ENCODE measurements at regions not wholly inside any gene's neighbourhood (a gene's known extent, or its start where the extent isn't known, plus 50 kb on each side); places are given as distances from the start of the nearest gene placed in this dataset.

GRCh38 chr2:19711470-19712372 is 190.1 kb downstream of the TTC32 start:
- no peak overlapping the region for H3K4me3 Mint-ChIP-seq
- no peak overlapping the region for H3K27ac Mint-ChIP-seq
- no peak for DNase-seq (ENCODE audit: low spot score in 2 of 2)
- no peaks in the 10 kb centered on the region for H3K4me1 Mint-ChIP-seq
- peaks cover 6% of the 10 kb centered on the region for H3K9me3 Mint-ChIP-seq
- no peaks in the 10 kb centered on the region for H3K36me3 Mint-ChIP-seq
- peak; percentile 59 for ATAC-seq

- Mint-ChIP-seq H3K27ac (no peak overlapping the region), H3K4me3 (no peak overlapping the region), H3K36me3 (no peaks in the 10 kb centered on the region), H3K9me3 (peaks cover 6% of the 10 kb centered on the region), H3K4me1 (no peaks in the 10 kb centered on the region)
- ATAC-seq, result no peak
- no peak for DNase-seq (ENCODE audit: low spot score in 2 of 2)
Measured at GRCh38 chr2:19710230-19710629, 191.6 kb downstream of the TTC32 start.

GRCh38 chr2:19709553-19709952 is 192.2 kb downstream of the TTC32 start:
- no peak for ATAC-seq
- peaks cover 6% of the 10 kb centered on the region for H3K9me3 Mint-ChIP-seq
- H3K4me3 Mint-ChIP-seq, result no peak overlapping the region
- no peaks in the 10 kb centered on the region for H3K36me3 Mint-ChIP-seq
- no peaks in the 10 kb centered on the region for H3K4me1 Mint-ChIP-seq
- H3K27ac Mint-ChIP-seq, result no peak overlapping the region
- DNase-seq (ENCODE audit: low spot score in 2 of 2), result no peak

- ATAC-seq (no peak), DNase-seq (ENCODE audit: low spot score in 2 of 2) (no peak)
- H3K27ac Mint-ChIP-seq, result no peak overlapping the region
- peaks cover 6% of the 10 kb centered on the region for H3K9me3 Mint-ChIP-seq
- no peak overlapping the region for H3K4me3 Mint-ChIP-seq
- no peaks in the 10 kb centered on the region for H3K36me3 Mint-ChIP-seq
- H3K4me1 Mint-ChIP-seq, result no peaks in the 10 kb centered on the region
Measured at GRCh38 chr2:19708776-19709175, 193.0 kb downstream of the TTC32 start.

GRCh38 chr2:19706332-19706731 is 195.5 kb downstream of the TTC32 start:
- no peak for DNase-seq (ENCODE audit: low spot score in 2 of 2)
- no peak overlapping the region for H3K27ac Mint-ChIP-seq
- H3K36me3 Mint-ChIP-seq, result no peaks in the 10 kb centered on the region
- H3K4me1 Mint-ChIP-seq, result no peaks in the 10 kb centered on the region
- peaks cover 2% of the 10 kb centered on the region for H3K9me3 Mint-ChIP-seq
- no peak for ATAC-seq
- no peak overlapping the region for H3K4me3 Mint-ChIP-seq

- ATAC-seq (no peak), DNase-seq (ENCODE audit: low spot score in 2 of 2) (no peak)
- no peak overlapping the region for H3K27ac Mint-ChIP-seq
- no peaks in the 10 kb centered on the region for H3K4me1 Mint-ChIP-seq
- no peak overlapping the region for H3K4me3 Mint-ChIP-seq
- peaks cover 2% of the 10 kb centered on the region for H3K9me3 Mint-ChIP-seq
- no peaks in the 10 kb centered on the region for H3K36me3 Mint-ChIP-seq
Measured at GRCh38 chr2:19702267-19702666, 199.5 kb downstream of the TTC32 start.

GRCh38 chr2:19700861-19701585 is 200.8 kb downstream of the TTC32 start:
- Mint-ChIP-seq H3K4me1 (no peaks in the 10 kb centered on the region), H3K27ac (no peak overlapping the region), H3K9me3 (peaks cover 4% of the 10 kb centered on the region), H3K36me3 (no peaks in the 10 kb centered on the region), H3K4me3 (no peak overlapping the region)
- ATAC-seq, result no peak
- DNase-seq (ENCODE audit: low spot score in 2 of 2), result no peak

GRCh38 chr2:19697131-19697530 is 204.7 kb downstream of the TTC32 start:
- Mint-ChIP-seq H3K4me1 (no peaks in the 10 kb centered on the region), H3K4me3 (no peak overlapping the region), H3K27ac (no peak overlapping the region), H3K36me3 (no peaks in the 10 kb centered on the region), H3K9me3 (peaks cover 6% of the 10 kb centered on the region)
- ATAC-seq (no peak), DNase-seq (ENCODE audit: low spot score in 2 of 2) (no peak)

GRCh38 chr2:19695706-19696105 is 206.1 kb downstream of the TTC32 start:
- Mint-ChIP-seq H3K27ac (no peak overlapping the region), H3K4me3 (no peak overlapping the region), H3K36me3 (no peaks in the 10 kb centered on the region), H3K9me3 (peaks cover 4% of the 10 kb centered on the region), H3K4me1 (no peaks in the 10 kb centered on the region)
- ATAC-seq (no peak), DNase-seq (ENCODE audit: low spot score in 2 of 2) (no peak)

- H3K4me1 Mint-ChIP-seq, result no peaks in the 10 kb centered on the region
- no peaks in the 10 kb centered on the region for H3K36me3 Mint-ChIP-seq
Measured at GRCh38 chr2:19691892-19692291, 209.9 kb downstream of the TTC32 start.

GRCh38 chr2:19690429-19690828 is 211.4 kb downstream of the TTC32 start:
- DNase-seq (ENCODE audit: low spot score in 2 of 2) (no peak), ATAC-seq (no peak)
- Mint-ChIP-seq H3K9me3 (no peaks in the 10 kb centered on the region), H3K4me1 (no peaks in the 10 kb centered on the region), H3K4me3 (no peak overlapping the region), H3K27ac (no peak overlapping the region), H3K36me3 (no peaks in the 10 kb centered on the region)

More at GRCh38 chr2:19691892-19692291, 209.9 kb downstream of the TTC32 start:
- no peak overlapping the region for H3K4me3 Mint-ChIP-seq
- no peak overlapping the region for H3K27ac Mint-ChIP-seq
- DNase-seq (ENCODE audit: low spot score in 2 of 2), result no peak
- H3K9me3 Mint-ChIP-seq, result peaks cover 4% of the 10 kb centered on the region
- ATAC-seq, result no peak

GRCh38 chr2:19689646-19690168 is 212.1 kb downstream of the TTC32 start:
- Mint-ChIP-seq H3K4me3 (no peak overlapping the region), H3K9me3 (no peaks in the 10 kb centered on the region), H3K27ac (no peak overlapping the region), H3K36me3 (no peaks in the 10 kb centered on the region), H3K4me1 (no peaks in the 10 kb centered on the region)
- DNase-seq (ENCODE audit: low spot score in 2 of 2) (no peak), ATAC-seq (no peak)

- H3K27ac Mint-ChIP-seq, result no peak overlapping the region
- DNase-seq (ENCODE audit: low spot score in 2 of 2) (no peak), ATAC-seq (no peak)
- H3K36me3 Mint-ChIP-seq, result no peaks in the 10 kb centered on the region
- H3K4me3 Mint-ChIP-seq, result no peak overlapping the region
- no peaks in the 10 kb centered on the region for H3K9me3 Mint-ChIP-seq
- no peaks in the 10 kb centered on the region for H3K4me1 Mint-ChIP-seq
Measured at GRCh38 chr2:19688059-19688458, 213.7 kb downstream of the TTC32 start.

- Mint-ChIP-seq H3K4me3 (no peak overlapping the region), H3K9me3 (no peaks in the 10 kb centered on the region)
Measured at GRCh38 chr2:19687017-19687659, 214.6 kb downstream of the TTC32 start.

GRCh38 chr2:19686439-19686838 is 215.3 kb downstream of the TTC32 start:
- Mint-ChIP-seq H3K4me3 (no peak overlapping the region), H3K27ac (no peak overlapping the region), H3K9me3 (no peaks in the 10 kb centered on the region), H3K36me3 (no peaks in the 10 kb centered on the region), H3K4me1 (no peaks in the 10 kb centered on the region)
- ATAC-seq, result no peak
- no peak for DNase-seq (ENCODE audit: low spot score in 2 of 2)

More at GRCh38 chr2:19687017-19687659, 214.6 kb downstream of the TTC32 start:
- Mint-ChIP-seq H3K27ac (no peak overlapping the region), H3K36me3 (no peaks in the 10 kb centered on the region), H3K4me1 (no peaks in the 10 kb centered on the region)
- DNase-seq (ENCODE audit: low spot score in 2 of 2) (no peak), ATAC-seq (no peak)

All from stimulated activated effector memory CD8-positive, alpha-beta T cell treated with anti-CD3 and anti-CD28 coated beads, Interleukin-12 subunit alpha, Interleukin-12 subunit beta, amount 100 ng/mL, for 72 hours (primary cell).